ENCODE measurements at regions not wholly inside any gene's neighbourhood (a gene's known extent, or its start where the extent isn't known, plus 50 kb on each side); places are given as distances from the start of the nearest gene placed in this dataset.

GRCh38 chr3:106560451-106560966 lies 691.7 kb upstream of the CBLB start:
- TF ChIP-seq CTCF (IDR thresholded peaks at IDR 0.05): no peak
- no peak for TF ChIP-seq POLR2A (IDR thresholded peaks at IDR 0.05)
- no peak for TF ChIP-seq EP300 (IDR thresholded peaks at IDR 0.05; ENCODE audit: low read depth)

All from transverse colon (tissue), 3 donors.